Pancreas (tissue), 10 donors: ENCODE measurements at regions not wholly inside any gene's neighbourhood (a gene's known extent, or its start where the extent isn't known, plus 50 kb on each side); places are given as distances from the start of the nearest gene placed in this dataset.

Experiments
- ATAC-seq, 4 donors: fragments of 200-7000 bp; cut with Tn5 transposase; one replicate each; pipeline versions ENCODE4 v1.8.0 to v1.9.1; 2020; ENCODE audit warnings: mild to moderate bottlenecking in 4 of 4, moderate library complexity in 4 of 4
- DNase-seq, 6 donors: peaks; one replicate each; pipeline ENCODE4 v3.0.0-alpha.2; 2020
- FAIRE-seq: peaks from 2 replicates; lab custom pipeline; 2012; peaks lifted over from hg19 to GRCh38; lab: Jason Lieb, UNC
- H3K27ac ChIP-seq, 4 donors: fragments of 200-600 bp; sonication (generic); 1 replicate in 3 of 4; 2 replicates in 1 of 4; pipeline versions ENCODE4 v1.5.0 to v1.8.0; 2020
- H3K27me3 ChIP-seq, 4 donors: fragments of 200-600 bp; one replicate each; pipeline ENCODE4 v1.8.0; 2021
- H3K36me3 ChIP-seq, 3 donors: fragments of 200-600 bp; sonication (generic) in 1 of 3; one replicate each; pipeline versions ENCODE4 v1.5.0 to v1.8.0; 2020 to 2021
- H3K4me1 ChIP-seq, 3 donors: fragments of 200-600 bp; one replicate each; pipeline ENCODE4 v1.8.0; 2021
- H3K4me3 ChIP-seq, 4 donors: fragments of 200-600 bp; sonication (generic) in 2 of 4; one replicate each; pipeline versions ENCODE4 v1.5.0 to v1.8.0; 2020 to 2021
- H3K9me3 ChIP-seq, 4 donors: fragments of 200-600 bp; one replicate each; pipeline ENCODE4 v1.8.0; 2021
- CTCF ChIP-seq, 4 donors: fragments of 200-600 bp; sonication (generic) in 3 of 4; IDR thresholded peaks; one replicate each; pipeline versions ENCODE4 v1.5.0 to v1.8.0; 2021; ENCODE audit warnings: antibody characterized with exemption in 4 of 4
- WGBS, 2 donors: extraction: QIAGEN DNeasy Blood & Tissue Kit; methylation state at CpG; one replicate each; pipeline ENCODE4 v1.1.7; 2013; 5-methylcytosine and 5-hydroxymethylcytosine counted together
- intact Hi-C, 3 donors: fragments of 100-400 bp; cut with DNase I; formaldehyde crosslinking; loops; one replicate each; pipeline versions ENCODE4 v1.11.1 to v1.14.2; 2022
- donor health status: healthy with polysubstance abuse.
- donor health status: DM: no; HTN: no; CAD: no; lungs with moderate emphysema.
- donor health status: DM: no; HTN: no; CAD: no.
- donor health status: control.
- donor health status: control.
- donor health status: Bipolar disorder and iron deficiency.
- donor health status: DM: yes; HTN: yes; CAD: no.
- donor health status: DM: no; HTN: no; CAD: no.
- donor health status: DM: no; HTN: no; CAD: no.
- donor health status: DM: yes; HTN: yes; CAD: no.

- FAIRE-seq (no peak), DNase-seq (no peak), ATAC-seq (no peak)
- Histone ChIP-seq H3K4me1 (no peaks in the 10 kb centered on the region), H3K36me3 (no peaks in the 10 kb centered on the region), H3K27ac (no peak overlapping the region), H3K9me3 (no peaks in the 10 kb centered on the region), H3K4me3 (no peak overlapping the region), H3K27me3 (no peaks in the 10 kb centered on the region)
- TF ChIP-seq CTCF (IDR thresholded peaks at IDR 0.05), result no peak
- intact Hi-C loops, result no loop called here
- WGBS, 2 donors, result 49 to 62% methylated on average over 8 of the region's 8 CpGs
Observed at GRCh38 chr14:97071177-97071576, 274.0 kb downstream of the VRK1 start.

DNA sequence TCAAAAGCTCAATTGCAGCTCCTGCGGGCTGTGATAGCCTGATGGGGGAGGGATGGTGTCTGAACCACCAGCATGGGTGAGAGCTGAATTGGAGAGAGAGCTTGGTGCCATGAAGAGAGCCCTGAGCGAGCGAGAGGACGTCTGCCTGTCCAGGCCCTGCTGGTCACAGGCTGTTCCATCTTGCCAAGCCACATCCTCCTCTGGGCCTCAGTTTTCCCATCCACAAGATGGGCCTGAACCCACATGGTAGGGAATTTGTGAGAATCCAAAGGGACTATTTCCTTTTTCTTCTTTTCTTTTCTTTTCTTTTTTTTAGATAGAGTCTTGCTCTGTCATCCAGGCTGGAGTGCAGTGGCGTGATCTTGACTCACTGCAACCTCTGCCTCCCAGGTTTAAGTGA, 276.4 kb downstream of the VRK1 start:
- H3K27ac ChIP-seq, result no peak overlapping the region
- TF ChIP-seq CTCF (IDR thresholded peaks at IDR 0.05), result no peak
- ATAC-seq (no peak), DNase-seq (no peak), FAIRE-seq (no peak)
- intact Hi-C loops, result no loop called here
- 60 to 71% methylated on average over 5 of the region's 5 CpGs for WGBS, 2 donors
- H3K9me3 ChIP-seq, result no peaks in the 10 kb centered on the region
- H3K4me3 ChIP-seq, result no peak overlapping the region
- H3K27me3 ChIP-seq, result no peaks in the 10 kb centered on the region
- H3K36me3 ChIP-seq, result no peaks in the 10 kb centered on the region
- H3K4me1 ChIP-seq, result no peaks in the 10 kb centered on the region

DNA sequence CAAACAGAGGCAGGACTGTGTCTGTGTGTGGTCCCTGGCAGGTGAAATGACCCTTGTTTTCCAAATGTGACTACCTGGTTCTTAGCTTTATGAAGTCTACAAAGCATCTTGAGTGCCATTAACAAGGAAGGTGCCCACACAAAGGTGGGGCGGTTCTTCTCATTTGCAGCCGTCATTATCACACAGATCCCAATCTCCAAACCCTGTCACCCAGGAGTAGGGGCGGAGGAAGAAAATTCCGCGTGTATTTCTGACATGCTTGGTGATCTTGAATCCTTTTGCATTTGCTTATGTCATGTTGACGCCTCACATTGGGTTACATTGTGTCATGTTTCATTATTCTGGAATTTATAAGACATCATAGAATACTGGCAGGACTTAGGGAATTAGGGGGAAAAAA, 277.3 kb downstream of the VRK1 start:
- 51 to 57% methylated on average over 6 of the region's 6 CpGs for WGBS, 2 donors
- ATAC-seq (no peak), DNase-seq (no peak), FAIRE-seq (no peak)
- intact Hi-C loops, result no loop called here
- no peak for TF ChIP-seq CTCF (IDR thresholded peaks at IDR 0.05)
- Histone ChIP-seq H3K27ac (no peak overlapping the region), H3K4me3 (no peak overlapping the region), H3K9me3 (no peaks in the 10 kb centered on the region), H3K36me3 (no peaks in the 10 kb centered on the region), H3K4me1 (no peaks in the 10 kb centered on the region), H3K27me3 (no peaks in the 10 kb centered on the region)

DNA sequence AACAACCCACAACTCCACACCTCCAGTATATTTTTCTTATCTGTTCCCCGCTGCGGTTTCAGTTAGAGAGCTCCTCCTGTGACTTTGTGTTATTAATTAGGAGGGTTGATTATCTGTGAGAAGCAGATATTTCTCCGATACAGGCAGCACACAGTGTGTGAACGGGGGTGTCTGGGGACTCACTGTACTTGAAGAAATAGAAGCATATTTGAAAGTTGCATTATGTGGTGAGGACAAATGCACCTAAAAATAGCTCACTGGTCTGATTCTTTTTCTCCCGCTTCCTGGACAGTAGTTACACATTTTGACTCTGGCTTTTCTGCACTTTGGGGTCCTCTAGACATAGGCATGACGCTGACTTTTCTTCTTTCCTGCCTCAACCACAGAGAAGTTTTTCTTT, 277.7 kb downstream of the VRK1 start:
- no peaks in the 10 kb centered on the region for H3K9me3 ChIP-seq
- WGBS, 2 donors, result 28 to 36% methylated on average over 6 of the region's 6 CpGs
- no peaks in the 10 kb centered on the region for H3K4me1 ChIP-seq
- FAIRE-seq, result no peak
- no peak overlapping the region for H3K27ac ChIP-seq
- no peak for TF ChIP-seq CTCF (IDR thresholded peaks at IDR 0.05)
- no peaks in the 10 kb centered on the region for H3K27me3 ChIP-seq
- no peak for ATAC-seq
- no peak for DNase-seq
- intact Hi-C loops, result no loop called here
- H3K4me3 ChIP-seq, result no peak overlapping the region
- no peaks in the 10 kb centered on the region for H3K36me3 ChIP-seq

DNA sequence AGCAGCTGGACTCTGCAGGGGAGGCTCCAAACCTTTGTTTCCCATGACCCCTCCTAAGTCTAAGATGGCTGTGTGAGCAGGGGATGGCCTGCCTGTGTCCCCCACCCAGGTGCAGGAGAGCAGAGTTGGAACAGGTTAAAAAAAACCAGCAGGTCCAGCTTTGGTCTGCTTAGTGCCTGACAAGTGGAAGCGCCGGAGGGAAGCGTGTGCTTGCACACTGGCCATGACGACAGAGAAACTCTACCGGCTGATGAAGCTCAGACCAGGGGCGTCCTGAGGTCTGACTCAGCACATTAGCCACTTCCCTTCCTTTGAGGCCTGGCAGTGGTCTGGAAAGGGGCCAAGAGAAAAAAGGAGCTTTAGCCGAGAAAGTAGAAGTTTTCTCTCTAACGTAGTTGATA, 280.1 kb downstream of the VRK1 start:
- no peaks in the 10 kb centered on the region for H3K27me3 ChIP-seq
- DNase-seq (peak in 1 of 6 donors; percentile 52), FAIRE-seq (no peak), ATAC-seq (peak in 2 of 4 donors; percentile 75 to 80)
- H3K9me3 ChIP-seq, result no peaks in the 10 kb centered on the region
- H3K4me1 ChIP-seq, result no peaks in the 10 kb centered on the region
- no peak for TF ChIP-seq CTCF (IDR thresholded peaks at IDR 0.05)
- WGBS, 2 donors, result 21 to 22% methylated on average over 8 of the region's 8 CpGs
- intact Hi-C loops, result no loop called here
- H3K36me3 ChIP-seq, result no peaks in the 10 kb centered on the region
- H3K4me3 ChIP-seq, result no peak overlapping the region
- no peak overlapping the region for H3K27ac ChIP-seq
